OCI-LY3 (cell line): ENCODE measurements at regions not wholly inside any gene's neighbourhood (a gene's known extent, or its start where the extent isn't known, plus 50 kb on each side); places are given as distances from the start of the nearest gene placed in this dataset.

ENCODE experiments used
- EZH2phosphoT487 ChIP-seq: fragments of 200-600 bp; shearing (Covaris generic); IDR thresholded peaks from 2 replicates; pipeline ENCODE4 v1.6.1; 2018; ENCODE audit warnings: antibody characterized with exemption, mixed run types, low read depth
- TF ChIP-seq, protein P1 (sequence below): fragments of 200-600, 300-600 bp; sonication (generic); IDR thresholded peaks from 2 replicates; pipeline ENCODE4 v1.5.1; 2014; ENCODE audit warnings: antibody characterized with exemption, low read length, low read depth

DNA sequence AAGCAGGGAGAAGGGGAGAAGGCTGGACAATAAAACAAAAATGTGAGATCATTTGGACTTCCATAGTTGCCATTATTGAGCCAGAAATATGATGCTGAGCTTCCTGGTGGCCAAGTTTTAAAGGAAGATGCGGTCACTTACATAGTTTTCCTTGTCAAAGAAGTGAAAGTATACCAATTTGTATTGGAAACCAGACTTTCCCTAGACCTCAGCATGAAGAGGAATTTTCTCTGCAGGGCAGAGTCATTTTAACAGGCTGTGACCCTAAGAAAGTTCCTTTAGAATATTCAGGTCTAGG is 111.0 kb downstream of the GATA6 start:
- TF ChIP-seq, protein P1, sequence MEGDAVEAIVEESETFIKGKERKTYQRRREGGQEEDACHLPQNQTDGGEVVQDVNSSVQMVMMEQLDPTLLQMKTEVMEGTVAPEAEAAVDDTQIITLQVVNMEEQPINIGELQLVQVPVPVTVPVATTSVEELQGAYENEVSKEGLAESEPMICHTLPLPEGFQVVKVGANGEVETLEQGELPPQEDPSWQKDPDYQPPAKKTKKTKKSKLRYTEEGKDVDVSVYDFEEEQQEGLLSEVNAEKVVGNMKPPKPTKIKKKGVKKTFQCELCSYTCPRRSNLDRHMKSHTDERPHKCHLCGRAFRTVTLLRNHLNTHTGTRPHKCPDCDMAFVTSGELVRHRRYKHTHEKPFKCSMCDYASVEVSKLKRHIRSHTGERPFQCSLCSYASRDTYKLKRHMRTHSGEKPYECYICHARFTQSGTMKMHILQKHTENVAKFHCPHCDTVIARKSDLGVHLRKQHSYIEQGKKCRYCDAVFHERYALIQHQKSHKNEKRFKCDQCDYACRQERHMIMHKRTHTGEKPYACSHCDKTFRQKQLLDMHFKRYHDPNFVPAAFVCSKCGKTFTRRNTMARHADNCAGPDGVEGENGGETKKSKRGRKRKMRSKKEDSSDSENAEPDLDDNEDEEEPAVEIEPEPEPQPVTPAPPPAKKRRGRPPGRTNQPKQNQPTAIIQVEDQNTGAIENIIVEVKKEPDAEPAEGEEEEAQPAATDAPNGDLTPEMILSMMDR = no peak
- no peak for TF ChIP-seq EZH2phosphoT487
